HepG2 (cell line): ENCODE measurements at regions not wholly inside any gene's neighbourhood (a gene's known extent, or its start where the extent isn't known, plus 50 kb on each side); places are given as distances from the start of the nearest gene placed in this dataset.

Source experiments
- ATAC-seq: fragments of 200-7000 bp; cut with Tn5 transposase; 3 replicates; pipeline ENCODE4 v1.9.1; 2020; ENCODE audit warnings: mild to moderate bottlenecking, moderate library complexity
- BruUV-seq: library from RNA; stranded (reverse); fragments of 400-500 nt; replicated peaks from 2 replicates; lab custom pipeline; 2021; lab: Mats Ljungman, UMichigan
- CTCF ChIA-PET: fragments of 300-600 bp; formaldehyde crosslinking; extraction: SDS; loops from one replicate; lab custom pipeline; 2021; ENCODE audit warnings: low total read pairs, inconsistent platforms, low intra/inter-chr PET ratio; lab: Yijun Ruan, JAX
- POLR2A ChIA-PET: fragments of 350-600 bp; sonication (Branson Sonifier 250); formaldehyde crosslinking; loops from one replicate; lab custom pipeline; 2020; ENCODE audit warnings: antibody characterized with exemption, inconsistent platforms; lab: Yijun Ruan, JAX
- DNase-seq: peaks from one replicate; pipeline ENCODE4 v3.0.0-alpha.2; 2015; ENCODE audit warnings: low spot score
- FAIRE-seq: peaks from 3 replicates; lab custom pipeline; 2011; peaks lifted over from hg19 to GRCh38; lab: Jason Lieb, UNC
- H2AFZ ChIP-seq: one replicate; pipeline ENCODE4 v1.6.1; 2011; ENCODE audit warnings: low read length, inconsistent platforms
- H3K27ac ChIP-seq: fragments of 300-600 bp; 3 replicates; pipeline ENCODE4 v1.8.0; 2011; ENCODE audit warnings: mixed run types, mild to moderate bottlenecking, mixed read lengths, low read length, inconsistent platforms; ENCODE audit not compliant: insufficient read depth; ENCODE audit errors: extremely low read length
- H3K27me3 ChIP-seq, 2 experiments: fragments of 200-600 bp in 1 of 2; 2 replicates in 1 of 2; 3 replicates in 1 of 2; pipeline versions ENCODE4 v1.6.0 to v1.8.0; 2011; ENCODE audit warnings: low read length in 2 of 2, mild to moderate bottlenecking in 2 of 2, moderate library complexity in 2 of 2, inconsistent platforms in 1 of 2; ENCODE audit not compliant: insufficient read depth in 2 of 2, control insufficient read depth in 1 of 2
- H3K36me3 ChIP-seq, 2 experiments: fragments of 200-600 bp in 1 of 2; replicated peaks in 1 of 2; 2 replicates in 1 of 2; 3 replicates in 1 of 2; pipeline versions ENCODE4 v1.5.1 to v1.8.0; 2011; ENCODE audit warnings: low read length in 2 of 2, inconsistent platforms in 1 of 2; ENCODE audit not compliant: insufficient read depth in 2 of 2, control insufficient read depth in 1 of 2
- H3K4me1 ChIP-seq: 2 replicates; pipeline ENCODE4 v1.5.1; 2012; ENCODE audit warnings: low read length, inconsistent platforms; ENCODE audit not compliant: insufficient read depth
- H3K4me2 ChIP-seq: 2 replicates; pipeline ENCODE4 v1.6.0; 2011; ENCODE audit warnings: low read depth, low read length, inconsistent platforms
- H3K4me3 ChIP-seq, 3 experiments: fragments of 200-600 bp in 1 of 3; sonication (generic), shearing (Covaris generic) in 1 of 3; replicated peaks in 1 of 3; 2 replicates each; pipeline ENCODE4 v1.5.1; 2011 to 2016; ENCODE audit warnings: low read length in 3 of 3, inconsistent platforms in 2 of 3, low read depth in 2 of 3, mild to moderate bottlenecking in 2 of 3, control low read depth in 1 of 3, mixed read lengths in 1 of 3; ENCODE audit not compliant: insufficient read depth in 1 of 3
- H3K79me2 ChIP-seq: one replicate; pipeline ENCODE4 v1.6.1; 2011; ENCODE audit warnings: low read length, inconsistent platforms; ENCODE audit not compliant: insufficient read depth
- H3K9ac ChIP-seq: 2 replicates; pipeline ENCODE4 v1.6.0; 2011; ENCODE audit warnings: mild to moderate bottlenecking, low read depth, low read length, inconsistent platforms; ENCODE audit not compliant: insufficient read depth
- H3K9me3 ChIP-seq: 2 replicates; pipeline ENCODE4 v1.5.1; 2012; ENCODE audit warnings: mild to moderate bottlenecking, low read length
- H4K20me1 ChIP-seq: 2 replicates; pipeline ENCODE4 v1.6.0; 2011; ENCODE audit warnings: inconsistent platforms, mild to moderate bottlenecking, low read length, moderate library complexity; ENCODE audit not compliant: insufficient read depth
- BCL6 ChIP-seq: IDR thresholded peaks from 2 replicates; pipeline ENCODE4 v1.6.1; 2016; ENCODE audit warnings: missing genetic modification reagents, missing compliant biosample characterization
- CEBPZ ChIP-seq: IDR thresholded peaks from 2 replicates; pipeline ENCODE4 v1.6.1; 2012; ENCODE audit warnings: low read length, improper control_type of control experiment
- ZNF790 ChIP-seq: sonication (generic); formaldehyde crosslinking; IDR thresholded peaks from 2 replicates; pipeline ENCODE4 v1.8.0; 2022; ENCODE audit warnings: missing genetic modification reagents, mild to moderate bottlenecking, borderline replicate concordance
- WGBS: methylation state at CpG from one replicate; pipeline ENCODE4 v1.1.6; 2017; ENCODE audit warnings: low lambda C conversion rate; 5-methylcytosine and 5-hydroxymethylcytosine counted together
- in situ Hi-C: cut with HindIII; loops from 2 replicates; pipeline ENCODE4 v1.10.0; 2017; ENCODE audit warnings: low pct_unique_long_range_greater_than_20kb; ENCODE audit not compliant: extremely low pct_ligation_motif_present
- intact Hi-C: fragments of 100-400 bp; cut with micrococcal nuclease; formaldehyde crosslinking; loops from one replicate; pipeline ENCODE4 v1.10.0; 2022; ENCODE audit not compliant: unreplicated experiment
- TF ChIP-seq, protein P1 (sequence below): sonication (generic); formaldehyde crosslinking; IDR thresholded peaks from 2 replicates; pipeline ENCODE4 v1.4.0; 2020; ENCODE audit warnings: mild to moderate bottlenecking, missing genetic modification reagents

- no TSS peak for BruUV-seq
- intact Hi-C loops = no loop called here
Observed at GRCh38 chr2:47260971-47261370, 84.7 kb upstream of the CALM2 start.

More at GRCh38 chr2:47260971-47261370, 84.7 kb upstream of the CALM2 start:
- H2AFZ ChIP-seq = no peak overlapping the region
- ChIA-PET POLR2A (no interaction called here), CTCF (no interaction called here)
- no peaks in the 10 kb centered on the region for H3K79me2 ChIP-seq
- H3K27me3 ChIP-seq = peaks cover 0 to 6% of the 10 kb centered on the region in 2 experiments; a peak in 1 of 5 replicates
- 56% methylated on average over 3 of the region's 3 CpGs for WGBS
- DNase-seq (no peak), FAIRE-seq (no peak), ATAC-seq (no peak)
- H3K9ac ChIP-seq = no peak overlapping the region
- H3K4me2 ChIP-seq = no peak overlapping the region
- H3K4me1 ChIP-seq = peaks cover 48% of the 10 kb centered on the region
- no peaks in the 10 kb centered on the region for H3K9me3 ChIP-seq
- no peaks in the 10 kb centered on the region for H4K20me1 ChIP-seq
- H3K27ac ChIP-seq = no peak overlapping the region
- TF ChIP-seq, protein P1, sequence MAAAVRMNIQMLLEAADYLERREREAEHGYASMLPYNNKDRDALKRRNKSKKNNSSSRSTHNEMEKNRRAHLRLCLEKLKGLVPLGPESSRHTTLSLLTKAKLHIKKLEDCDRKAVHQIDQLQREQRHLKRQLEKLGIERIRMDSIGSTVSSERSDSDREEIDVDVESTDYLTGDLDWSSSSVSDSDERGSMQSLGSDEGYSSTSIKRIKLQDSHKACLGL (CRISPR knock-in tag) = no peak
- TF ChIP-seq CEBPZ (no peak), BCL6 (no peak), ZNF790 (no peak)
- no peak overlapping the region for H3K4me3 ChIP-seq
- no peaks in the 10 kb centered on the region for H3K36me3 ChIP-seq
- in situ Hi-C loops = no loop called here
